HG02610 (cell line): ENCODE measurements at regions not wholly inside any gene's neighbourhood (a gene's known extent, or its start where the extent isn't known, plus 50 kb on each side); places are given as distances from the start of the nearest gene placed in this dataset.

Experiments used
- ATAC-seq: cut with Tn5 transposase; IDR thresholded peaks from one replicate; pipeline ENCODE4 v1.9.1; 2021; ENCODE audit warnings: mild to moderate bottlenecking, moderate library complexity; ENCODE audit not compliant: unreplicated experiment

- no peak for ATAC-seq
Measured at GRCh38 chr5:169356811-169357210, 55.9 kb upstream of the SLIT3 start.

DNA sequence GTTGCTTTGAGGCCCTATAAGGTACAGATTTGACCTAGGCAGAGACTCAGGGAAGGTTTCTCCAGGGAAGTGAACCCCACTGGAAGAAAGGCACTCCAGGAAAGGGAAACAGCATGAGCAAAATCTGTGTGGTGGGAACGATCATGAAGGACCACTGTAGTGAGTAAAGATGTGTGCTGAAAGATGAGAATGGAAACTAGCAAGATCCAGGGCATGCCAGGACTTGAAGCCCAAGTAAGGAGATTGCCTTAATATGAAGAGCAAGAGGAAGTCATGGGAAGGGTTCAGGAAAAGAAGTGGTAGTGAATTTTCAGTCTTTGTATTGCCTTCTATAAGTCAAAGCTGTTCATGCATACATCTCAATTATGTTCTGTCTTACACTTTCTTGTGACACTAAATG, 55.2 kb upstream of the SLIT3 start:
- ATAC-seq, result no peak

DNA sequence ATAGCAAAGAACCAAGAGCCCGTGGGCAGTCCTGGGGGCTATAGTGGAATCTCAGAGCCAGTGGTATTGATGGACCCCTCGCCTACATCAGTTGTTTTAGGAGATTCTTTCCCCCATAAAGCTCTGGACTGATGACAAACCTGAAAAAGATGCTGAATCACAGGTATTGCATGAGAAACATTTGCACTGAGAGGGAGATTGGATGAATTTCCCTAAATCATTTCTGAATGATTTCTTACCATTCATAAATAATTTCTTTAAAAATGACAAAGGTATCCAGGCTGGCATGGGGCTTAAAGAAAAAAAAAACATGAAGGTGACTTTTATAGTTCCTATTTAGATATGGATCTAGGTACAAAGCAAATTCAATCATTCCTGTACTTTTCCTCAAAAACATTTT, 54.0 kb upstream of the SLIT3 start:
- ATAC-seq, result no peak

DNA sequence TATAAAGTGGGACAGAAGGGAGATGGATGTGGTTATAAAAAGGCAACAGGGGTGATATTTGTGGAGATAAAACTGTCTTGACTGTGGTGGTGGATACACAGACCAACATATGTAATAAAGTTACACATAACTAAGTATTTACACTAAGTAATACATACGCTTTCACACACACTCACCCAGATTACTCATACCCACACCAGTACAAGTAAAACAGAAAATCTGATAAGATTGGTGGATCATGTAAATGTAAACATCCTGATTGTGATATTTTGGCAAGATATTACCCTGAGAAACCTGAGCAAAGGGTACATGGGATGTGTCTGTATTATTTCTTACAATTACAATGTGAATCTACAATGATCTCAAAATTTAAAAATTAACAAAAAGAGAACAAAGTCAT, 53.3 kb upstream of the SLIT3 start:
- ATAC-seq, result no peak

DNA sequence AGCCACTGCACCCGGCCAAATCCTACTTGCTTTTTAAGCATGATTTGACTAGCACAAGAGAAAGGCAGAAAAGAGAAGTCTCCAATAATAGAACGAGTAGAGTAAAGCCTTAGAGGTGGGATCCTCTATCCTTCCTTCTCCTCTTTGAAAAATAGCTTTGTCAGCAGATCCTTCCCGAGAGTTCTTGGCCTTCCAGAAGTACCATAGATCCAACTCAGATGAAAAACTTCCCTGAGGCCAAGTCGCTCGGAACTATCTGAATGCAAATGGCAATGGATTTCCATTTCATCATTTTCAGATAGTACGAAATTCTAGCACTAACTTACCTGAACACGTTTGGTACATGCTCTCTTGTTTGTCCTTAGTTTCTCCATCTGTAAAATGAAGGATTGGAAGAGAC, 52.0 kb upstream of the SLIT3 start:
- no peak for ATAC-seq

GRCh38 chr5:169351721-169352120, 50.8 kb upstream of the SLIT3 start:
- ATAC-seq, result no peak

- ATAC-seq, result no peak
Measured at GRCh38 chr5:169350759-169351240, 49.9 kb upstream of the SLIT3 start.
